ENCODE measurements at regions not wholly inside any gene's neighbourhood (a gene's known extent, or its start where the extent isn't known, plus 50 kb on each side); places are given as distances from the start of the nearest gene placed in this dataset.

- Histone ChIP-seq H2BK12ac (ENCODE audit: low read length) (no peak overlapping the region), H3K4me1 (ENCODE audit: control insufficient read depth in 1 of 2, insufficient read depth in 2 of 2, low read length in 2 of 2) (no peaks in the 10 kb centered on the region), H2BK120ac (ENCODE audit: insufficient read depth, low read length, poor library complexity) (no peak overlapping the region), H2AFZ (ENCODE audit: insufficient read depth, low read length, poor library complexity) (no peak overlapping the region), H3K23ac (ENCODE audit: low read length) (no peak overlapping the region), H3K4me2 (ENCODE audit: low read length) (no peak overlapping the region), H4K91ac (ENCODE audit: low read depth, low read length) (no peak overlapping the region), H3K14ac (ENCODE audit: low read length) (no peak overlapping the region), H4K12ac (ENCODE audit: low read depth, low read length) (no peak overlapping the region), H3K79me1 (ENCODE audit: low read length) (no peaks in the 10 kb centered on the region), H3K4me3 (ENCODE audit: low read depth, low read length) (no peak overlapping the region), H3K27ac (ENCODE audit: low read depth, low read length) (no peak overlapping the region), H4K8ac (ENCODE audit: low read depth, low read length) (no peak overlapping the region), H2BK5ac (ENCODE audit: low read depth, low read length, poor library complexity) (no peak overlapping the region), H3K18ac (ENCODE audit: low read length) (no peak overlapping the region), H3K4ac (ENCODE audit: low read depth, low read length) (no peak overlapping the region), H3K79me2 (ENCODE audit: control insufficient read depth, insufficient read depth, low read length, poor library complexity) (no peaks in the 10 kb centered on the region), H3K27me3 (ENCODE audit: insufficient read depth, low read length) (no peaks in the 10 kb centered on the region), H3K36me3 (ENCODE audit: control insufficient read depth in 1 of 2, insufficient read depth in 2 of 2, low read length in 2 of 2) (no peaks in the 10 kb centered on the region), H3K9ac (ENCODE audit: low read length) (no peak overlapping the region), H2AK5ac (ENCODE audit: low read length) (no peak overlapping the region), H3K9me3 (ENCODE audit: insufficient read depth, low read depth, low read length) (peaks cover 2% of the 10 kb centered on the region)
- no peak for DNase-seq
- WGBS (ENCODE audit: extremely low coverage, insufficient coverage, insufficient read length) = no CpG with 5 or more reads among the region's 2 CpGs
Observed at GRCh38 chr10:10500937-10501336, 516.7 kb upstream of the CELF2 start.

- Histone ChIP-seq H3K36me3 (ENCODE audit: control insufficient read depth in 1 of 2, insufficient read depth in 2 of 2, low read length in 2 of 2) (no peaks in the 10 kb centered on the region), H3K14ac (ENCODE audit: low read length) (no peak overlapping the region), H2BK5ac (ENCODE audit: low read depth, low read length, poor library complexity) (no peak overlapping the region), H3K79me2 (ENCODE audit: control insufficient read depth, insufficient read depth, low read length, poor library complexity) (no peaks in the 10 kb centered on the region), H3K9me3 (ENCODE audit: insufficient read depth, low read depth, low read length) (no peaks in the 10 kb centered on the region), H2AK5ac (ENCODE audit: low read length) (no peak overlapping the region), H2BK120ac (ENCODE audit: insufficient read depth, low read length, poor library complexity) (no peak overlapping the region), H3K18ac (ENCODE audit: low read length) (no peak overlapping the region), H4K8ac (ENCODE audit: low read depth, low read length) (no peak overlapping the region), H3K4me1 (ENCODE audit: control insufficient read depth in 1 of 2, insufficient read depth in 2 of 2, low read length in 2 of 2) (no peaks in the 10 kb centered on the region), H2AFZ (ENCODE audit: insufficient read depth, low read length, poor library complexity) (no peak overlapping the region), H3K4me2 (ENCODE audit: low read length) (no peak overlapping the region), H4K91ac (ENCODE audit: low read depth, low read length) (no peak overlapping the region), H3K79me1 (ENCODE audit: low read length) (no peaks in the 10 kb centered on the region), H3K4ac (ENCODE audit: low read depth, low read length) (no peak overlapping the region), H3K27me3 (ENCODE audit: insufficient read depth, low read length) (no peaks in the 10 kb centered on the region), H4K12ac (ENCODE audit: low read depth, low read length) (no peak overlapping the region), H3K9ac (ENCODE audit: low read length) (no peak overlapping the region), H3K23ac (ENCODE audit: low read length) (no peak overlapping the region), H2BK12ac (ENCODE audit: low read length) (no peak overlapping the region), H3K4me3 (ENCODE audit: low read depth, low read length) (no peak overlapping the region), H3K27ac (ENCODE audit: low read depth, low read length) (no peak overlapping the region)
- WGBS (ENCODE audit: extremely low coverage, insufficient coverage, insufficient read length) = no CpG with 5 or more reads among the region's 1 CpG
- no peak for DNase-seq
Observed at GRCh38 chr10:10503772-10504171, 513.9 kb upstream of the CELF2 start.

- Histone ChIP-seq H3K9ac (ENCODE audit: low read length) (no peak overlapping the region), H2BK120ac (ENCODE audit: insufficient read depth, low read length, poor library complexity) (no peak overlapping the region), H4K12ac (ENCODE audit: low read depth, low read length) (no peak overlapping the region), H3K14ac (ENCODE audit: low read length) (no peak overlapping the region), H3K4ac (ENCODE audit: low read depth, low read length) (no peak overlapping the region), H3K79me2 (ENCODE audit: control insufficient read depth, insufficient read depth, low read length, poor library complexity) (no peaks in the 10 kb centered on the region), H3K79me1 (ENCODE audit: low read length) (no peaks in the 10 kb centered on the region), H2BK12ac (ENCODE audit: low read length) (no peak overlapping the region), H3K27me3 (ENCODE audit: insufficient read depth, low read length) (no peaks in the 10 kb centered on the region), H3K4me1 (ENCODE audit: control insufficient read depth in 1 of 2, insufficient read depth in 2 of 2, low read length in 2 of 2) (no peaks in the 10 kb centered on the region), H4K8ac (ENCODE audit: low read depth, low read length) (no peak overlapping the region), H4K91ac (ENCODE audit: low read depth, low read length) (no peak overlapping the region), H2AFZ (ENCODE audit: insufficient read depth, low read length, poor library complexity) (no peak overlapping the region), H2BK5ac (ENCODE audit: low read depth, low read length, poor library complexity) (no peak overlapping the region), H2AK5ac (ENCODE audit: low read length) (no peak overlapping the region), H3K23ac (ENCODE audit: low read length) (no peak overlapping the region), H3K4me3 (ENCODE audit: low read depth, low read length) (no peak overlapping the region), H3K18ac (ENCODE audit: low read length) (no peak overlapping the region), H3K9me3 (ENCODE audit: insufficient read depth, low read depth, low read length) (no peaks in the 10 kb centered on the region), H3K36me3 (ENCODE audit: control insufficient read depth in 1 of 2, insufficient read depth in 2 of 2, low read length in 2 of 2) (no peaks in the 10 kb centered on the region), H3K27ac (ENCODE audit: low read depth, low read length) (no peak overlapping the region), H3K4me2 (ENCODE audit: low read length) (no peak overlapping the region)
- DNase-seq = no peak
- no CpG with 5 or more reads among the region's 3 CpGs for WGBS (ENCODE audit: extremely low coverage, insufficient coverage, insufficient read length)
Observed at GRCh38 chr10:10508211-10508610, 509.5 kb upstream of the CELF2 start.

GRCh38 chr10:10510179-10510578 lies 507.5 kb upstream of the CELF2 start:
- Histone ChIP-seq H3K18ac (ENCODE audit: low read length) (no peak overlapping the region), H4K12ac (ENCODE audit: low read depth, low read length) (no peak overlapping the region), H3K4me1 (ENCODE audit: control insufficient read depth in 1 of 2, insufficient read depth in 2 of 2, low read length in 2 of 2) (no peaks in the 10 kb centered on the region), H2BK12ac (ENCODE audit: low read length) (no peak overlapping the region), H3K23ac (ENCODE audit: low read length) (no peak overlapping the region), H2BK120ac (ENCODE audit: insufficient read depth, low read length, poor library complexity) (no peak overlapping the region), H3K79me2 (ENCODE audit: control insufficient read depth, insufficient read depth, low read length, poor library complexity) (no peaks in the 10 kb centered on the region), H3K36me3 (ENCODE audit: control insufficient read depth in 1 of 2, insufficient read depth in 2 of 2, low read length in 2 of 2) (no peaks in the 10 kb centered on the region), H3K4me2 (ENCODE audit: low read length) (no peak overlapping the region), H2BK5ac (ENCODE audit: low read depth, low read length, poor library complexity) (no peak overlapping the region), H2AFZ (ENCODE audit: insufficient read depth, low read length, poor library complexity) (no peak overlapping the region), H3K79me1 (ENCODE audit: low read length) (no peaks in the 10 kb centered on the region), H3K4ac (ENCODE audit: low read depth, low read length) (no peak overlapping the region), H3K4me3 (ENCODE audit: low read depth, low read length) (no peak overlapping the region), H3K27me3 (ENCODE audit: insufficient read depth, low read length) (no peaks in the 10 kb centered on the region), H2AK5ac (ENCODE audit: low read length) (no peak overlapping the region), H3K27ac (ENCODE audit: low read depth, low read length) (no peak overlapping the region), H3K9ac (ENCODE audit: low read length) (no peak overlapping the region), H3K14ac (ENCODE audit: low read length) (no peak overlapping the region), H3K9me3 (ENCODE audit: insufficient read depth, low read depth, low read length) (no peaks in the 10 kb centered on the region), H4K8ac (ENCODE audit: low read depth, low read length) (no peak overlapping the region), H4K91ac (ENCODE audit: low read depth, low read length) (no peak overlapping the region)
- WGBS (ENCODE audit: extremely low coverage, insufficient coverage, insufficient read length) = no CpG with 5 or more reads among the region's 3 CpGs
- no peak for DNase-seq
